T-helper 9 cell (primary cell): ENCODE measurements at regions not wholly inside any gene's neighbourhood (a gene's known extent, or its start where the extent isn't known, plus 50 kb on each side); places are given as distances from the start of the nearest gene placed in this dataset.
"Not testable (repeated sequence)": the region's sequence is repeated elsewhere in the genome, so short reads cannot be mapped to it uniquely, and the experiment has no call there.

Experiments used
- DNase-seq: peaks from one replicate; pipeline ENCODE4 v3.0.0-alpha.2; 2020

- DNase-seq, result no peak
Observed at GRCh38 chr3:67167481-67167880, 169.4 kb downstream of the KBTBD8 start.

GRCh38 chr3:67171841-67172240, 173.7 kb downstream of the KBTBD8 start:
- DNase-seq, result no peak

- not testable (repeated sequence) for DNase-seq
Observed at GRCh38 chr3:67173130-67173529, 175.0 kb downstream of the KBTBD8 start.

GRCh38 chr3:67176396-67176795, 178.3 kb downstream of the KBTBD8 start:
- no peak for DNase-seq

- DNase-seq, result no peak
Observed at GRCh38 chr3:67192466-67192865, 194.4 kb downstream of the KBTBD8 start.

GRCh38 chr3:67196677-67197076, 198.6 kb downstream of the KBTBD8 start:
- DNase-seq, result no peak

GRCh38 chr3:67198374-67198773, 200.3 kb downstream of the KBTBD8 start:
- DNase-seq, result no peak

GRCh38 chr3:67200618-67201017, 202.5 kb downstream of the KBTBD8 start:
- no peak for DNase-seq

GRCh38 chr3:67201026-67201425, 202.9 kb downstream of the KBTBD8 start:
- no peak for DNase-seq

GRCh38 chr3:67202053-67202452, 203.9 kb downstream of the KBTBD8 start:
- no peak for DNase-seq

GRCh38 chr3:67204951-67205350, 206.8 kb downstream of the KBTBD8 start:
- DNase-seq, result no peak

GRCh38 chr3:67215690-67216089, 217.6 kb downstream of the KBTBD8 start:
- no peak for DNase-seq

GRCh38 chr3:67227030-67227429, 228.9 kb downstream of the KBTBD8 start:
- DNase-seq, result no peak

- no peak for DNase-seq
Observed at GRCh38 chr3:67228136-67228535, 230.0 kb downstream of the KBTBD8 start.

- no peak for DNase-seq
Observed at GRCh38 chr3:67232642-67233041, 234.5 kb downstream of the KBTBD8 start.

GRCh38 chr3:67239353-67239752, 241.2 kb downstream of the KBTBD8 start:
- no peak for DNase-seq

GRCh38 chr3:67241084-67241483, 243.0 kb downstream of the KBTBD8 start:
- DNase-seq, result no peak

GRCh38 chr3:67244130-67244529, 246.0 kb downstream of the KBTBD8 start:
- no peak for DNase-seq

GRCh38 chr3:67245545-67245944, 247.4 kb downstream of the KBTBD8 start:
- DNase-seq, result no peak

GRCh38 chr3:67248726-67249125, 250.6 kb downstream of the KBTBD8 start:
- no peak for DNase-seq

- DNase-seq, result not testable (repeated sequence)
Observed at GRCh38 chr3:67252906-67253305, 254.8 kb downstream of the KBTBD8 start.

- no peak for DNase-seq
Observed at GRCh38 chr3:67278015-67278618, 280.0 kb downstream of the KBTBD8 start.

GRCh38 chr3:67286586-67286985, 288.5 kb downstream of the KBTBD8 start:
- DNase-seq, result no peak

- no peak for DNase-seq
Observed at GRCh38 chr3:67288466-67289106, 290.5 kb downstream of the KBTBD8 start.

GRCh38 chr3:67289626-67290025, 291.5 kb downstream of the KBTBD8 start:
- no peak for DNase-seq
